HL-60 (cell line): ENCODE measurements at regions not wholly inside any gene's neighbourhood (a gene's known extent, or its start where the extent isn't known, plus 50 kb on each side); places are given as distances from the start of the nearest gene placed in this dataset.

Experiments
- CTCF ChIP-seq: IDR thresholded peaks from one replicate; pipeline ENCODE4 v1.5.1; 2011; ENCODE audit warnings: low read length, control low read depth, inconsistent platforms; ENCODE audit not compliant: insufficient read depth
- GABPA ChIP-seq: IDR thresholded peaks from 2 replicates; pipeline ENCODE4 v1.6.1; 2012; ENCODE audit warnings: low read depth
- POLR2AphosphoS5 ChIP-seq: IDR thresholded peaks from 2 replicates; pipeline ENCODE4 v1.6.1; 2012; ENCODE audit warnings: low read depth
- SPI1 ChIP-seq: IDR thresholded peaks from 2 replicates; pipeline ENCODE4 v1.6.1; 2012; ENCODE audit warnings: low read depth, mild to moderate bottlenecking, borderline replicate concordance
- TF ChIP-seq, protein P1 (sequence below): IDR thresholded peaks from 2 replicates; pipeline ENCODE4 v1.6.1; 2012; ENCODE audit warnings: low read depth; ENCODE audit not compliant: insufficient replicate concordance

GRCh38 chr6:105745464-105746129 is 340.5 kb upstream of the PRDM1 start:
- TF ChIP-seq CTCF, result no peak
- no peak for TF ChIP-seq POLR2AphosphoS5
- TF ChIP-seq SPI1, result no peak
- TF ChIP-seq GABPA, result no peak
- TF ChIP-seq, protein P1, sequence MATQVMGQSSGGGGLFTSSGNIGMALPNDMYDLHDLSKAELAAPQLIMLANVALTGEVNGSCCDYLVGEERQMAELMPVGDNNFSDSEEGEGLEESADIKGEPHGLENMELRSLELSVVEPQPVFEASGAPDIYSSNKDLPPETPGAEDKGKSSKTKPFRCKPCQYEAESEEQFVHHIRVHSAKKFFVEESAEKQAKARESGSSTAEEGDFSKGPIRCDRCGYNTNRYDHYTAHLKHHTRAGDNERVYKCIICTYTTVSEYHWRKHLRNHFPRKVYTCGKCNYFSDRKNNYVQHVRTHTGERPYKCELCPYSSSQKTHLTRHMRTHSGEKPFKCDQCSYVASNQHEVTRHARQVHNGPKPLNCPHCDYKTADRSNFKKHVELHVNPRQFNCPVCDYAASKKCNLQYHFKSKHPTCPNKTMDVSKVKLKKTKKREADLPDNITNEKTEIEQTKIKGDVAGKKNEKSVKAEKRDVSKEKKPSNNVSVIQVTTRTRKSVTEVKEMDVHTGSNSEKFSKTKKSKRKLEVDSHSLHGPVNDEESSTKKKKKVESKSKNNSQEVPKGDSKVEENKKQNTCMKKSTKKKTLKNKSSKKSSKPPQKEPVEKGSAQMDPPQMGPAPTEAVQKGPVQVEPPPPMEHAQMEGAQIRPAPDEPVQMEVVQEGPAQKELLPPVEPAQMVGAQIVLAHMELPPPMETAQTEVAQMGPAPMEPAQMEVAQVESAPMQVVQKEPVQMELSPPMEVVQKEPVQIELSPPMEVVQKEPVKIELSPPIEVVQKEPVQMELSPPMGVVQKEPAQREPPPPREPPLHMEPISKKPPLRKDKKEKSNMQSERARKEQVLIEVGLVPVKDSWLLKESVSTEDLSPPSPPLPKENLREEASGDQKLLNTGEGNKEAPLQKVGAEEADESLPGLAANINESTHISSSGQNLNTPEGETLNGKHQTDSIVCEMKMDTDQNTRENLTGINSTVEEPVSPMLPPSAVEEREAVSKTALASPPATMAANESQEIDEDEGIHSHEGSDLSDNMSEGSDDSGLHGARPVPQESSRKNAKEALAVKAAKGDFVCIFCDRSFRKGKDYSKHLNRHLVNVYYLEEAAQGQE, result no peak
